ENCODE measurements at regions not wholly inside any gene's neighbourhood (a gene's known extent, or its start where the extent isn't known, plus 50 kb on each side); places are given as distances from the start of the nearest gene placed in this dataset.

- DNase-seq (ENCODE audit: low read depth) = no peak
Observed at GRCh38 chr7:46203926-46204325, 282.9 kb upstream of the IGFBP3 start.

- DNase-seq (ENCODE audit: low read depth) = no peak
Observed at GRCh38 chr7:46202379-46202778, 281.3 kb upstream of the IGFBP3 start.

- DNase-seq (ENCODE audit: low read depth) = no peak
Observed at GRCh38 chr7:46201961-46202360, 280.9 kb upstream of the IGFBP3 start.

- no peak for DNase-seq (ENCODE audit: low read depth)
Observed at GRCh38 chr7:46198701-46199100, 277.6 kb upstream of the IGFBP3 start.

GRCh38 chr7:46197785-46198540, 276.9 kb upstream of the IGFBP3 start:
- DNase-seq (ENCODE audit: low read depth) = no peak

DNA sequence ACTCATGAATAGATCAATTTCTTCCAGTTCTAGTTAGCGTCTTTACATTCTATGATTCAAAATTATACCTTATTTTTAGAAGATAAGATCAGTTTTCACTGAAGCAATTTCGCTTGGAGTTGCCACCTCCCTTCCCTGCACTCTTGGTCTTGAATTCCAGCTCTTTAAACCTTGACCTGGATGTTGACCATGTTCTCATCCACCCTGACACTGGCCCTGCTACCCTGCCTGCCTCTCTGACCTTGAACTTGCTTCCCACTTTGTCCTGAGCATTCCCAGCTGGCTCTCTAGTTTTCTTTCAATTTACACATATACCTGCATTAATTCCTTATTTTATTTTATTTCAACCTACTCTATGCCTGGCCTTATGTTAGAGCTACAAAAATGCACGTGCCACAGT, 274.9 kb upstream of the IGFBP3 start:
- no peak for DNase-seq (ENCODE audit: low read depth)

- DNase-seq (ENCODE audit: low read depth) = no peak
Observed at GRCh38 chr7:46192271-46192670, 271.2 kb upstream of the IGFBP3 start.

DNA sequence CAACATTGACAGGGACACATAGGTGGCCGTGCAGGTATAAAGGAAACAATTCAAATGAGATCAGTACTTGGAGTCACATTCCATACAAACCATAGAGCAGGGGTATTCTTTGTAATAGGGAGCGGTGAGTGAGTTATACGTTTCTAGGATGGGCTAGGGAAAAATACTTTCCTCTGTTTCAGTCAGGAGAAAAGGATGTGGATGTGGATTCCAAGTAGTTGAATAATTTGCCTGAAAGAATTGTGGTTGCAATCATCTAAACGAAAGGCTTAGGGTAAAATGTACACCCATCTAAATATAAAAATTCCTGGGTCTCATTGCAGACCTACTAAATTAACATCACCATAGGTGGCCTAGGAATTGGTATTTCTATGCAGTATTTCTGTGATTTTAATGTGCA, 270.7 kb upstream of the IGFBP3 start:
- DNase-seq (ENCODE audit: low read depth) = peak; percentile 7

- no peak for DNase-seq (ENCODE audit: low read depth)
Observed at GRCh38 chr7:46191296-46191695, 270.2 kb upstream of the IGFBP3 start.

- no peak for DNase-seq (ENCODE audit: low read depth)
Observed at GRCh38 chr7:46189255-46189790, 268.3 kb upstream of the IGFBP3 start.

GRCh38 chr7:46186131-46186530, 265.1 kb upstream of the IGFBP3 start:
- DNase-seq (ENCODE audit: low read depth) = no peak

DNA sequence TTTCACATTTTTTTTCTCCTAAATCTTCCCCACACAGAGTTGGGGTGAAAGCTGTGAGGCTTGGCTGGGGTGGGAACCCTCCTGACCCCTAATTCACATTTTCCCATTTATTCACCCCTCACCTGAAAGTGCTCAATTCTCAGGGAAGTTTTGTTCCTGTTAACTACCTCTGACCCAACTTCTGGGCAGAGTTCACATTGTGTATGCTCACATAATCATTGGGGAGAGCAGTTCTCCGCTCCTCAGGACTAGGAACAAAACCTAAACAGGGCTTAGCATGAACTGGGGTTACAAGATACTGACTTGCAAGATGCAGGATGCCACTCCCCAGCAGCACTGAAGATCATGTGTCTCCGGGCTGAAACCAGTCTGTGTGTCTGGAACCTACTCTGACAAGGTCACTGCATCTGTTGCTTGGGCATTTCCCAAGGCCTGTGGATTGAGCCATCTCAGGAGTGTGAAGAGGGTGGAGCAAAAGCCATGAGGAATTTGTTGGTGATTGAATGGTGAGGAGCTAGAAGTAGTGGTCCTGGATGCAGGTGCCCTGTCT, 258.1 kb upstream of the IGFBP3 start:
- DNase-seq (ENCODE audit: low read depth) = no peak

DNA sequence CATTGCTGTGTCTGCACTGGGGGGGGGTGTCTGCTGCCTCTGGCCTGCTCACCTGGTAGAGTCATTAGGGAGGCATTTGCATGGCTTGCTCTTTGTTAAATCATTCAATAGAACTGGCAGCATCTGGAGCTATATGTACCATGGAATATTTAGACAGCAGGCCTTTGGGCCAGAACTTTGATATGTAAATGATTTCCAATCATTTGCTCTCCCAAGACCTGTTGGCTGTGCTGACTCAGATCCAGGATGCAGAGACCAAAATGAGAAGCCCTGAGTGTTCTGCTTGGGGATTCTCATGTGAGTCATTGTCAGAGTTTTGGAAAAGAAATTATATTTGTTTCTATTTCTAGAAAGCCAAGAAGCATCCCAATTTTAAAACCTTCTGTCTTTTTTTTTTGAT, 257.6 kb upstream of the IGFBP3 start:
- DNase-seq (ENCODE audit: low read depth) = peak; percentile 69

DNA sequence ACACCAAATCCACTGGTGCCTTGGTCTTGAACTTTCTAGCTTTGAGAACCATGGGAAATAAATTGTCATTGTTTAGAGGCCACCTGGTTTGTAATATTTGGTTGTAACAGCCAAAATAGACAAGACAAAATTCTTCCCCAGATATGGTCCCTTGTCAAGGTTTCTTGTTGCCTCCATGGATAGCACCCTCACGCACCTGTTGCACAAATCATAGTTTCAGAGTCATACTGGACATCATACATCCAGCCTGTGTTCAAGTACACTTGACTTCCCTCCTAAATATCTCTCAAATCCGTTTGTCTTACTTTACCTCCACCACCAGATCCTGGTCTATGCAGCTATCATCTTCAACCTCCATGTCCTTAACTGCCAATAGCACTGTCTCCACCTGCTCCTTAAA, 256.7 kb upstream of the IGFBP3 start:
- DNase-seq (ENCODE audit: low read depth) = no peak

- DNase-seq (ENCODE audit: low read depth) = no peak
Observed at GRCh38 chr7:46175221-46175620, 254.1 kb upstream of the IGFBP3 start.

DNA sequence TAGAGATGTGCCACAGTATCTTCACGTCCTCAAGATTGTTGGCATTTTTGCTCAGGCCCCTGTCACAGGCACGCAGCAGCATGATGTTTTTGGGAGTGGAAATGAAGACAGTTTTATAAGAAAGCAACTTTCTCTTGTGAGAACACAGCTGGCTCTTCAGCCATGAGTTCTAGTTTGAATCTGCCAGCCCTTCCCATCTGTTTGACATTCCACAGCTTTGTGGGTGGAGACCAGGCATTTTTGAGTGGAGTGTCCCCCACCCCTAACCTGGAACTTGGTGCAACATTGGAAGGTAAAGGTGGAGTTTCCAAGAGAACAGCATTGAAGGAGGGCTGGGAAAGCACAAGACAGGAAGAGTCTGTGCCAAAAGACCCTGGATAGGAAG, 253.1 kb upstream of the IGFBP3 start:
- no peak for DNase-seq (ENCODE audit: low read depth)

DNA sequence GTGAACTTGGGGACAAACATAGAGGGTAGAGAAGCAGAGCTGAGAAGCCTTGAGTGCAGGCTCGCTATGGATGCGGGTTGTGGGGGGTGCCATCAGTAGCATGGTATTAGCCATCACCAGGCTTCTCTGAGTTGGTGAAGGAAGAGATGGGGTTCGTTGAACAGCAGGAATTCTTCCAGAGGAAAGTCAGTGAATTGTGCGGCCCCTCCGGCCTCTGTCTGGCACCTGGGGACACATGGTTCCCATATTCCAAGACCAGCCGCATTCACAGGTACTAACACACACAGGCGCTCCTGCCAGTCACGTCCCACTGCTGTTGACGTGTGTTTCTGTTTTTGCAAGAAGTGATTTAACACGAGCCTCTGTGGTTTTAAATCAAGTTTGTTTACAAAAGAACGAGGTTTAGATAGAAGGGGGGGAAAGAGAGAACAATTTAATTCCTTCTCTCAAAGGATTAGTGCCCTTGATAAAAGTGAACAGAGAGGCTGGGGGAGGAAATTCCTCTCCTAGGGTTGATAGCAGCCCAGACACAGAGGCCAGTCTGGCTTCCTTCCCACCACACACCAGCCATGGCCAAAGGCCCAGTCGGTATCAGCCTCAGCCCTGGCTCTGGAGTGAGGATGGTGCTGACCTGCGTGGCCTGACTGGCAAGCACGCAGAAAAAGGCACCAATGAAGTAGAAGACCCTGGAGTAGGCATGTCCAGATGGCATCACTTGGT, 252.6 kb upstream of the IGFBP3 start:
- DNase-seq (ENCODE audit: low read depth) = no peak

DNA sequence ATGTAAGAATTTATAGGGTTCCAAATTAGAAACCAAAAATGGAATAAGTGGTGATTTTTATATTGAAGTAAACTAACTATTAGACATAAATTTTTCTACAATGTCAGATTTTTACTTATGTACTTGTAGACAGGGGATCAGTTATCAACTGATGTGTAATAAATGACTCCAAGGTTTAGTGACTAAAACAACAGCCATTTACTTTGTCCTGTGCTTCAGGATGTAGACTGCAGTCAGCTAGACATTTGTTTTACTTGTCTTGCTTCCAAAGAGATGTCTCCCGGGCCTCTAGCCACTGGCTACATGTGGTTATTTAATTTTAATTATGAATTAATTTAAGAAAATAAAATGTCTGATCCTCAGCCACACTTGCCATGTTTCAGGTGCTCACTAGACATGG, 249.7 kb upstream of the IGFBP3 start:
- no peak for DNase-seq (ENCODE audit: low read depth)

- no peak for DNase-seq (ENCODE audit: low read depth)
Observed at GRCh38 chr7:46170021-46170420, 248.9 kb upstream of the IGFBP3 start.

DNA sequence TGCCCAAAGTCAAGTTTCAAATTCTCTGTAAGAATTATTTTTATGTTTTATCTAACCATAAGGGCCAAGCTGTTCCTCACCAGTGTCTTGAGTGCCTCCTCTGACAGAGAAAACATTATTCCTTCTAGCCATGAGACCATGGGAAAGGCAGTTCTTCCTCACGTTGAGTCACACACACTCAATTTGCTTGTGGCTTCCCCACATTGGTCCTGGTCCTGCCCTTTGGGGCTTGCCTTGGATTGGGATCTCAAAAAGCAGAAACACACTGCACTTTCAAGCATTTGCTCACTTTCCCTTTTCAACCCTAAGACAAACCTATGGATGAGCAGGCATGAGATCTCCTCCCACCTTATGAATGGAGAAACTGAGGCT, 248.3 kb upstream of the IGFBP3 start:
- peak; percentile 28 for DNase-seq (ENCODE audit: low read depth)

DNA sequence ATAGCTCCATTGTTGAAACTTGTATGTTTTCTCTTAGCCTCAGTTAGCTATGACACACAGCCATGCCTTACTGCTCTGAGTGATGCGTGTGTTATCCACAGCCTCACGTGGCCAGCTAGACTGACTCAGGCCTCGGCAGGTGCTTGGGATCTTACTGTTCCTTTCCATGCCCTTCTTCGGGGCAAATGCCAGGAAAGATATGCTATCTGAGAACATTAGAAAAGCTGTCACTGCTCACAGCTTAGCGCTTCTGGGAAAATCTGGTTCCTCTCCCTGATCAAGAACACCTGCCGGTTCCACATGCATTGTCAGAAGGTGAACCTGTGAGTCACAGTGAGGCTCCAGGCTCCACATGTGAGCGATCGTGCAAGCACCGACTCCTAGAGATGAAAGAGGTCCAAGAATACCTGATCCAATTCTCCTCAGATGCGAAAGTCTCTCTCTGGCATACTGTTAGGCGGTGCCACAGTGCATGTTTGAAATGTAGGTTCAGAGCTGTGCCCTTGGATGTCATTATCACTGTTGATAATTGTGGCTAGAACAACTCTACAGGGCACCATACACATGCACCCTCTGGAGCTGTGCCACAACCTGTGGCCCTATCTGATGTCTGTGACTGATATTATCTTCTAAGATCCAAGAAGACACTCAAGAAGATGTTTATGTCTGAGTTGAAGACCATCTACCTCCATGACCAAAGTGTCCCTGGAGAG, 247.8 kb upstream of the IGFBP3 start:
- DNase-seq (ENCODE audit: low read depth) = no peak

DNA sequence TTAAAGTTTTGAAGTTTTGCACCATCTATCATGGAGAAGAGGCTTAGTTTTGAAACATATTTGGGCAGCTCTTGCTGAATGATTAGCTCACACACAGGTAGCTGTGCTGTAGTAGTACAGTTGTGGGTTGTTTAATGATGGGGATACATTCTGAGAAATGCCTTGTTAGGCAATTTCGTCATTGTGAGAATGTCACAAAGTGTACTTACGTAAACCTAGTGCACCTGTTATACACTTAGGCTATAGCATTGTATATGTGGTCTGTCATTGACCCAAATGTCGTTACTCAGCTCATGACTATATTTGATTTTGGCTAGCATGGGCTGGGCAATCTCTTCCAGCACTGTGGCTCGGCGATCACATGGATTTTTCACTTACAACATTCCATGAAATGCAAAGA, 247.2 kb upstream of the IGFBP3 start:
- DNase-seq (ENCODE audit: low read depth) = no peak

DNA sequence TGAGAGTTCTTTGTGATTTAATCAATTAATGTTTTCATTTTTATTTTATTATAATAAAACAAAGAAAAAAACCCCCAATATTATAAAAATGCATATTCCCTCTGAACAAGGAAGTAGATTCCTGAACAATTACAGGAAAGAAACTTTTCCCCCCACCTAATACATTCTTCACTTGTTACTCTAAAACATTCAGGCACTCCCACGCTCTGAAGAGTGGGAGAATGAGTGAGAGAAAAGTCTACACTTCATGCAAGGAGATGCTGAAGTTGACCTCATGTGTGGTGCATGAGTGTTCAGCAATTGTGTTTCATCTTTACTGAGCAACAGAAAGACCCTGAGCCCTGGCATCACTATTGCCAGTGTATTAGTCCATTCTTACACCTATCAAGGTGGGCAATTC, 244.2 kb upstream of the IGFBP3 start:
- no peak for DNase-seq (ENCODE audit: low read depth)
